SK-N-MC (cell line): ENCODE measurements at regions not wholly inside any gene's neighbourhood (a gene's known extent, or its start where the extent isn't known, plus 50 kb on each side); places are given as distances from the start of the nearest gene placed in this dataset.

Experiments used
- EZH2 ChIP-seq: fragments of 200-600 bp; sonication (generic); IDR thresholded peaks from one replicate; pipeline ENCODE4 v1.6.1; 2017; ENCODE audit warnings: antibody characterized with exemption
- FOXP2 ChIP-seq: optimal IDR thresholded peaks from 2 replicates; pipeline ENCODE3; 2011; ENCODE audit warnings: mild to moderate bottlenecking, moderate library complexity; ENCODE audit not compliant: insufficient read depth; ENCODE audit errors: extremely low read length, control extremely low read depth
- POLR2AphosphoS5 ChIP-seq: IDR thresholded peaks from 2 replicates; pipeline ENCODE4 v1.6.1; 2012; ENCODE audit warnings: mild to moderate bottlenecking, low read depth, low read length, borderline replicate concordance

GRCh38 chr13:112185466-112185865 is 118.5 kb downstream of the SOX1 start:
- no peak for TF ChIP-seq EZH2
- TF ChIP-seq POLR2AphosphoS5, result no peak
- no peak for TF ChIP-seq FOXP2
